Heart left ventricle (tissue), 16 donors: ENCODE measurements at regions not wholly inside any gene's neighbourhood (a gene's known extent, or its start where the extent isn't known, plus 50 kb on each side); places are given as distances from the start of the nearest gene placed in this dataset.

ENCODE experiments used
- ATAC-seq, 4 donors: fragments of 200-7000 bp; cut with Tn5 transposase; one replicate each; pipeline ENCODE4 v1.9.1; 2020 to 2022; ENCODE audit warnings: moderate library complexity in 4 of 4, mild to moderate bottlenecking in 3 of 4, moderate number of reproducible peaks in 1 of 4
- DNase-seq, 5 donors: peaks; one replicate each; pipeline ENCODE4 v3.0.0-alpha.2; 2020
- H3K27ac ChIP-seq, 12 donors: fragments of 200-600 bp; sonication (generic) in 4 of 12; one replicate each; pipeline versions ENCODE4 v1.5.0 to v1.8.0; 2016 to 2022; ENCODE audit warnings: mild to moderate bottlenecking in 2 of 12
- H3K27me3 ChIP-seq, 9 donors: fragments of 200-600 bp; sonication (generic) in 2 of 9; one replicate each; pipeline versions ENCODE4 v1.5.1 to v1.8.0; 2016 to 2022; ENCODE audit warnings: mild to moderate bottlenecking in 3 of 9
- H3K36me3 ChIP-seq, 9 donors: fragments of 200-600 bp; sonication (generic) in 2 of 9; one replicate each; pipeline versions ENCODE4 v1.5.0 to v1.8.0; 2018 to 2022; ENCODE audit warnings: mild to moderate bottlenecking in 2 of 9
- H3K4me1 ChIP-seq, 12 donors: fragments of 200-600 bp; sonication (generic) in 4 of 12; one replicate each; pipeline versions ENCODE4 v1.5.0 to v1.8.0; 2016 to 2022; ENCODE audit warnings: mild to moderate bottlenecking in 3 of 12
- H3K4me3 ChIP-seq, 12 donors: fragments of 200-600 bp; sonication (generic) in 4 of 12; one replicate each; pipeline versions ENCODE4 v1.5.0 to v1.8.0; 2017 to 2022; ENCODE audit warnings: mild to moderate bottlenecking in 9 of 12, moderate library complexity in 4 of 12
- H3K9me3 ChIP-seq, 12 donors: fragments of 200-600 bp; sonication (generic) in 4 of 12; one replicate each; pipeline versions ENCODE4 v1.5.0 to v1.8.0; 2016 to 2022; ENCODE audit warnings: mild to moderate bottlenecking in 1 of 12
- CTCF ChIP-seq, 12 donors: fragments of 200-600 bp; sonication (generic) in 4 of 12; IDR thresholded peaks; one replicate each; pipeline versions ENCODE4 v1.5.0 to v1.8.0; 2018 to 2022; ENCODE audit warnings: antibody characterized with exemption in 12 of 12, mild to moderate bottlenecking in 5 of 12
- POLR2A ChIP-seq, 2 donors: fragments of 450-650 bp; IDR thresholded peaks; one replicate each; pipeline ENCODE4 v1.6.1; 2017; ENCODE audit warnings: antibody characterized with exemption in 2 of 2, mild to moderate bottlenecking in 2 of 2, moderate library complexity in 2 of 2
- WGBS, 4 donors: extraction: QIAGEN DNeasy Blood & Tissue Kit in 2 of 4; methylation state at CpG; one replicate each; pipeline versions ENCODE4 v1.1.5 to v1.1.7; 2013 to 2018; 5-methylcytosine and 5-hydroxymethylcytosine counted together
- intact Hi-C, 10 donors: fragments of 100-400 bp; cut with DNase I; formaldehyde crosslinking; loops; one replicate each; pipeline versions ENCODE4 v1.11.1 to v1.14.2; 2022
- donor health status: ischemic (EF 13 %, LVEDD 7.1; RV severe dilation, severe dysfunction).
- donor health status: healthy with polysubstance abuse.
- donor health status: DM: no; HTN: yes; CAD: no.
- donor health status: DM: no; HTN: no; CAD: no.
- donor health status: ischemic (EF 25% LVEDD 6.9; RV normal size, moderate dysfunction).
- donor health status: ischemic (EF 25% LVEDD 5.7; RV mildly dilated, moderate dysfunction).
- donor health status: healthy.
- donor health status: DM: yes; HTN: yes; CAD: no.
- donor health status: ischemic (EF 35%, LVEDD 5.7; RV mildly dilated, moderate dysfunction).
- donor health status: nonischemic (EF 11% LVEDD 7.7; RV severe dilation, severe dysfunction).
- donor health status: DM: yes; HTN: yes; CAD: no.
- donor health status: PGD.
- donor health status: ischemic (EF 29% LVEDD 5.4; RV normal size, mild dysfunction).
- donor health status: nonischemic (EF 23%, LVEDD 6.1; RV moderate dilation, normal function).

GRCh38 chr4:10184041-10184440, 67.4 kb upstream of the WDR1 start:
- ATAC-seq: no peak
- Histone ChIP-seq H3K27ac (no peak overlapping the region), H3K9me3 (no peaks in the 10 kb centered on the region), H3K36me3 (no peaks in the 10 kb centered on the region), H3K27me3 (no peaks in the 10 kb centered on the region), H3K4me1 (peaks cover 0 to 30% (median 6%) of the 10 kb centered on the region in 12 donors), H3K4me3 (no peak overlapping the region)
- TF ChIP-seq CTCF (IDR thresholded peaks at IDR 0.05) (no peak), POLR2A (IDR thresholded peaks at IDR 0.05) (no peak)
- intact Hi-C loops: loop anchor here in 1 of 10 donors (10.0 kb wide), 1 partner anchor 61 kb away; no protein-coding TSS in a partner anchor
- WGBS, 4 donors: 74 to 79% (median 75%) methylated on average over 5 of the region's 5 CpGs
- DNase-seq: no peak

- Histone ChIP-seq H3K4me3 (no peak overlapping the region), H3K27me3 (no peaks in the 10 kb centered on the region), H3K4me1 (peaks cover 0 to 30% (median 6%) of the 10 kb centered on the region in 12 donors), H3K9me3 (no peaks in the 10 kb centered on the region), H3K27ac (no peak overlapping the region), H3K36me3 (no peaks in the 10 kb centered on the region)
- WGBS, 4 donors: 77 to 94% (median 84%) methylated on average over 1 of the region's 1 CpG
- TF ChIP-seq POLR2A (IDR thresholded peaks at IDR 0.05) (no peak), CTCF (IDR thresholded peaks at IDR 0.05) (no peak)
- no peak for DNase-seq
- intact Hi-C loops: loop anchor here in 1 of 10 donors (10.0 kb wide), 1 partner anchor 61 kb away; no protein-coding TSS in a partner anchor
- no peak for ATAC-seq
Observed at GRCh38 chr4:10183462-10183861, 66.9 kb upstream of the WDR1 start.

- ATAC-seq (no peak), DNase-seq (no peak)
- H3K27ac ChIP-seq: no peak overlapping the region
- no peaks in the 10 kb centered on the region for H3K9me3 ChIP-seq
- no peaks in the 10 kb centered on the region for H3K36me3 ChIP-seq
- WGBS, 4 donors: 79 to 85% (median 79%) methylated on average over 6 of the region's 6 CpGs
- H3K4me3 ChIP-seq: no peak overlapping the region
- intact Hi-C loops: loop anchor here in 1 of 10 donors (10.0 kb wide), 1 partner anchor 62 kb away; no protein-coding TSS in a partner anchor
- H3K4me1 ChIP-seq: peaks cover 0 to 30% (median 6%) of the 10 kb centered on the region in 12 donors
- H3K27me3 ChIP-seq: no peaks in the 10 kb centered on the region
- TF ChIP-seq POLR2A (IDR thresholded peaks at IDR 0.05): no peak
- TF ChIP-seq CTCF (IDR thresholded peaks at IDR 0.05): no peak
Observed at GRCh38 chr4:10182446-10183424, 66.1 kb upstream of the WDR1 start.

- Histone ChIP-seq H3K27ac (peak overlapping the region in 1 of 12 donors; percentile 17), H3K36me3 (no peaks in the 10 kb centered on the region), H3K4me3 (no peak overlapping the region), H3K9me3 (no peaks in the 10 kb centered on the region), H3K27me3 (no peaks in the 10 kb centered on the region), H3K4me1 (peaks cover 0 to 30% (median 6%) of the 10 kb centered on the region in 12 donors)
- no peak for ATAC-seq
- no peak for DNase-seq
- intact Hi-C loops: loop anchor here in 1 of 10 donors (10.0 kb wide), 1 partner anchor 63 kb away; no protein-coding TSS in a partner anchor
- 88 to 96% (median 93%) methylated on average over 8 of the region's 8 CpGs for WGBS, 4 donors
- TF ChIP-seq POLR2A (IDR thresholded peaks at IDR 0.05) (no peak), CTCF (IDR thresholded peaks at IDR 0.05) (no peak)
Observed at GRCh38 chr4:10181745-10182445, 65.3 kb upstream of the WDR1 start.
